GM18867 (cell line): ENCODE measurements at regions not wholly inside any gene's neighbourhood (a gene's known extent, or its start where the extent isn't known, plus 50 kb on each side); places are given as distances from the start of the nearest gene placed in this dataset.
A peak's percentile ranks its signal among the peaks of the same experiment; 100 is the strongest.
"Not testable (repeated sequence)": the region's sequence is repeated elsewhere in the genome, so short reads cannot be mapped to it uniquely, and the experiment has no call there.

ENCODE experiments used
- ATAC-seq: cut with Tn5 transposase; IDR thresholded peaks from one replicate; pipeline ENCODE4 v1.9.1; 2021; ENCODE audit warnings: mild to moderate bottlenecking, moderate library complexity; ENCODE audit not compliant: unreplicated experiment

DNA sequence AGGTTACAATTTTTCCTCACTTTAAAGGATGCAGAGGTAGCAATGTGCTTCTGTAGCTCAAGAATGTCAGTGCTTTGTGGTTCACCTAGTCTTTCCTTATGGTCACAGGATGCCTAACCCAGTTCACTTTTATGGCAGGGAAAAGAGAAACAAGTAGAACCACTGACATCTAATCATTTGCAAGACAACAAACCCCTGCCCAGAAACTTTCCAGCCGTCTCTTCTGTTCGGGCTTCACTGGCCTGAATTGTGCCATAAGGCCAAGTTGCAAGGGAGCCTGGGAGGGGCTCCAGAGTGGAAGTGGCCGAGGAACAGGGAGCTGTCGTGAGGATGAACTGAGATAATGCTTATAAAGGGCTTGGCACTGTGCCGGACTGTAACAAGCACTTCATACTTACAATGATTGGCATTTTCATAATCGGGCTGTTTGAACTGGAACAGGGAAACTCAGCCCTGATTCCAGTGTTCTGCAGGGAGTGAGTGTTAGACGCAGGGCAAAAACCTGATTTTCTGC is 212.6 kb downstream of the BCAS1 start:
- no peak for ATAC-seq

DNA sequence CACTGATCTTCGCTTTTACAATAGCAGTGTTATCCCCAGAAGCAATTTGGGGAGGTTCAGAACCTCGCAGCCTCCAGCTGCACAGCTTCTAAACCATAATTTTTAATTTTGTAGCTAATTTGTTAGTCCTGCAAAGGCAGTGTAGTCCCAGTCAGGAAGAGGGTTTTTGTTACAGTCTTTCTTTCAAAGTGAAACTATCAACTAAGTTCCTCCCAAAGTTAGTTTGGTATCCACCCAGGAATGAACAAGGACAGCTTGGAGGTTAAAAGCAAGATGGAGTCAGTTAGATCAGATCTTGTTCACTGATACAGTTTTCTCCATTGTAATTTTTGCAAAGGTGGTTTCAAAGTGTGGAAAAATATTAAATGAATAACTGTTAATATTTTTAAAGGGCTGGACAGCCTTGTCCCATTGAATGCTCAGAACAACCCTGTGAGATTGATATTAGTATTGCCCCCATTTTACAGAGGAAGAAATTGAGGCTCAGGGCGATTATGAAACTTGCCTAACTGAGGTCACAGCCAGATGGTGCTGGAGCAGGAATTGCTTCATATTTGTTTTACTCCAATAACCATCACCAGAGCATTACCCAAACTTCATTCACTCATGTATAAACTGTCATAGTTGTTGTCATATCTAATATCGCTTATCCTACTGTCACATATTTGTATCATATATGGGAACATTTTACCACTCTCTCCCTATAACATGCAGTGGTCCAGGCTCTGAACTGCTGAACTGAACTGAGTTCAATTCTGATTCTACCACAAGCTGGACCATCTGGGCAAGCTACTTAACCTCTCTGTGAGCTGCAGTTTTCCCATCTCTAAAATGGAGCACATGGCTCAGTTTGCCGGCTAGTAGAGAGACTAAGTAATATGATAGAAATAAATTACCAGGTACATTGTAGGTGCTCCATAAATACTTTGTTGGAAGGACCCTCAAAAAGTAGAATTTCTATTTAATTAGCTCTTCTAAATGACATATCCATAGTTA is 213.8 kb downstream of the BCAS1 start:
- no peak for ATAC-seq

DNA sequence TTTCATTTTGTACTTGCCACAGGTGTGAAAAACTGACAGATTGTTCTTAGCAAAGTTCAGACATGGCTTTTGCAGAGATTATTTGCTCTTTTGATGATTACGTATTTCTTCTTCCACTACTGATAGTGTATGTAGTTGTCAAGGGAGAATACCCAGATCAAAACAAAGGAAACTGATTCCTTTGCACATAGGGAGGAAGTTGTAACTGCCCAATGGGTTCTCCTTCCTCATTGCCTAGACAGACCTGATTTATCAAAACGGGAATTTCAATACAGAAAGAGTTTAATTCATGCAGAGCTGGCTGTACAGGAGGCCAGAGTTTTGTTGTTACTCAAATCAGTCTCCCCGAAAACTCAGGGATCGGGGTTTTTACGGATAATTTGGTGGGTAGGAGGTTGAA is 214.7 kb downstream of the BCAS1 start:
- no peak for ATAC-seq

DNA sequence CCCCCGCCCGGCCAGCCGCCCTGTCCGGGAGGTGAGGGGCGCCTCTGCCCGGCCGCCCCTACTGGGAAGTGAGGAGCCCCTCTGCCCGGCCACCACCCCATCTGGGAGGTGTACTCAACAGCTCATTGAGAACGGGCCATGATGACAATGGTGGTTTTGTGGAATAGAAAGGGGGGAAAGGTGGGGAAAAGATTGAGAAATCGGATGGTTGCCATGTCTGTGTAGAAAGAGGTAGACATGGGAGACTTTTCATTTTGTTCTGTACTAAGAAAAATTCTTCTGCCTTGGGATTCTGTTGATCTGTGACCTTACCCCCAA is 215.8 kb downstream of the BCAS1 start:
- ATAC-seq, result not testable (repeated sequence)

DNA sequence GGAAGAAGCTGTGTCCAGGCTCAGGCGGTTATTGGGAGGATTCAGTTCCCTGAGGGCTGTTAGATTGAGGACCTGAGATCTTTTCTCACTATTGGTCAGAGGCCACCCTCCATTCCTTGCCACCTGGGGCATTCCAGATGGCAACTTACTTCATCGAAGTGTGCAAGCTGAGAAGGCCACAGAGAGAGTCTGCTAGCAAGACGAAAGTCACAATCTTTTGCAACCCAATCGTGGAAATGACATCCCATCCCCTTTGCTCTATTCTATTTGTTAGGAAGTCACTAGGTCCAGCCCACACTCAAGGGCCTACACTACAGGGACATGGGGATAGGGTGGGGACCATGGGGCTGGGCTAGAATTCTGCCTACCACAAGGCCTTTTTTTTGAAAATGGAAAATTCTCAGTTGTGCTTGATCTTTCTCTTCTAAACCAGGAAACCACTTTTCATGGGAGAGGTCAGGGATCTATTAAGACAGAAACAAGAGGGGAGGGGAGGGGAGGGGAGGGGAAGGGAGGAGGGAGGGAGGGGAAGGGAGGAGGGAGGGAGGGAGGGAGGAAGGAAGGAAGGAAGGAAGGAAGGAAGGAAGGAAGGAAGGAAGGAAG is 217.2 kb downstream of the BCAS1 start:
- no peak for ATAC-seq

DNA sequence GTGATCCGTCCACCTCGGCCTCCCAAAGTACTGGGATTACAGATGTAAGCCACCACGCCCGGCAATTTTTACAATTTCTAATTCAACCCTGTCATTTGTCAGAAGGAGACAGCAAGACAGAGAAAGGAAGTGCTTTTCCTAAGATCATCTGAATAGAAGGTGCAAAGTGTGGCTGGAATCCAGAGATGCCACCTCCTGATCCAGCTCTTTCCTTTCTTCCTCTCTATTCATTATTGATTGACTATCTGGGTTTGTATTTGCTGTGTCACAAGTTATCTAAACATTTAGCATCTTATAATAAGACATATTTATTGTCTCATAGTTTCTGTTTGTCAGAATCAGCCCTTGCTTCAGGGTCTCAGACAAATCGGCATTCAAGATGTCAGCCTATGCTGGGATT is 217.7 kb downstream of the BCAS1 start:
- no peak for ATAC-seq

DNA sequence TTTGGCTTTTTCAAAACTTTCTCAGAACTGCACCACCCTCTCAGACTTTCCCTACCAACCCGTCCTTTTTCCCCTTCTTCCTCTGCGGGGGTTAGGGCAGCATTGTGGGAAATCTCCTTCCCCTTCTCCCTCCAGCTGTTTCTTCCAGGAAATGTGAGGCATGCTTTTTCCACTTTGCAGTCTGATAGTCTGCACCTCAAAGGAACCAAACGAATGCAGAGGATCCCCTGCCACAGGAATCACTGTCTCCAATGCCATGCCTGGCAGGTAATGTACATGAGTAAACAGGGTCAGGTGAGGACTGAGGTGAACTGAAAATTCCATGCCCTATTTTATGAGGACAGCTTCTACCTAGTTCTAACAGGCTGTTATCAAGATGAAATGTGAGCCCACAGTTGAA is 218.4 kb downstream of the BCAS1 start:
- ATAC-seq, result no peak

DNA sequence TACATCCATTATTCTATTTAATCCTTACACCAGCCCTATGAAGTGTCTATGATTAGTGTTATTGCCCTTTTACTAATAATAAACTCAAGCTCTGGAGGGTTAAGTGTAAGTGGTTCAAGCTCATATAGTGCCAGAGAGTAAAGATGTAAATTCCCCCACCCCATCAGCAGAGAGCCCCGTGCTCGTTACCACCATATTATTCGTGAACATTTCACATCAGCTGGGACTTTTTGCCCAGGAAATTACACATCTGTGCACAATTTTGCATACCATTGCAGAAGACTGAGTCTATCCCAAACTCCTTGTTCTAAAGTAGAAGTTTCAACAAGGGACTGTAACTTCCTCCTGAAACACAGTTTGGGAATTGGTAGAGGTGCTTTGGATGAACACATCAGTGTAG is 220.1 kb downstream of the BCAS1 start:
- no peak for ATAC-seq

DNA sequence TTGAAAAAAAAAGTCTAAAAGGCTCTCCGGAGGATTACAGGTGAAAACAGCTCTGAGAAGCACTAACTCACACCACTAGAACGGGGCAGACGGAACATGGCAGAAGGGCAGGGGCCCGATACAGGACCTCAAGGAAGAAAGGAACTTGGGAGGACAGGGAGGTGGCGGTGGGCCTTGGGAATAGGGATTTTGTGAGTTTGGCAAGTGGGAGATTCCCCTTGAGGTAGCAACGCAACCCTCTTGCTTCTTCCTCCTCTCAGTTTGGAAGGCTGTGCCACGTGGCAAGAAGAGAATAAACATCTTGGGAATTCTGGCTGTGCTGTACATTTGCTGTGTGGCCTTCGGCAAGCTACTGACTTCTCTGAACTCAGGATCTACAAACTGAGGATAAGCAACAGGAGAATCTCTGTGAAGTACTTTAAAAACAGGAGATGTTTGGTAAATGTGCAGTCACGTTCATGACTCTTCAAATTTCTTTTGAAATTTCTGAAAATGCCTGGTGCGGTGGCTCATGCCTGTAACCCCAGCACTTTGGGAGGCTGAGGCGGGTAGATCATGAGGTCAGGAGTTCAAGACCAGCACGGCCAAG is 220.8 kb downstream of the BCAS1 start:
- ATAC-seq, result no peak

DNA sequence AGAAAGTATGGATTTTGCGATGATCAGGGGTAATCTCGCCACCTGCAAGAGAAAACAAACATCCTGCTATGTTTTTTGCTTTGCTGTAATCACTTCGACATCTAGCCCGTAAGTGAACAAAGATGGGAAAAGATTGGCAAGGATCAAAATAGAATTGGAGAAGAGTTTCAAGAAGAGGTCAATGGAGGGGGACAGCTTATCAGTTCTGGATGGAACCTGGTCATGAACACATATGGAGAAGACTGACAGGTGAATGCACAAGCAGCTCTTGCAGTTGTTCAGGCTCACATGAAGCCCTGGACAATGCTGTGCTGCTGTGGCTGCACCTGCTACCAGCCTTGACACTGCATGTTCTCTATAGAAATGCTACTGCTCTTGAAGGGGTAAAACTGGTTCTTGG is 222.1 kb downstream of the BCAS1 start:
- no peak for ATAC-seq

DNA sequence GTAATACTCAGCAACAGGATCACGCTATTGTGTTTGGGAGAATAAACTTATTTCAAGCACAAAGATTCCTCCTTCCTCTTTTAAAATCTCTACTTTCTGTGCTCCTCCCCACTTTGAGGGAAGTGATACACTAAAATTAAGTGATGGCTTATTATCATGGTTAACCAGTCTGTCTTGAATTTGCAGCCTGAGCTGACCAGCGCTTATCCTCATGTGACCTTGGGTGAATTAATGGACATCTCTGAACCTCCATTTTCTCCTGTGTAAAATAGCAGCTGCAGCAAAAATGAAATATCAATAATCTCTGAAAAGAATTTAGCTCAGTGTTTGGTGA is 222.6 kb downstream of the BCAS1 start:
- no peak for ATAC-seq

DNA sequence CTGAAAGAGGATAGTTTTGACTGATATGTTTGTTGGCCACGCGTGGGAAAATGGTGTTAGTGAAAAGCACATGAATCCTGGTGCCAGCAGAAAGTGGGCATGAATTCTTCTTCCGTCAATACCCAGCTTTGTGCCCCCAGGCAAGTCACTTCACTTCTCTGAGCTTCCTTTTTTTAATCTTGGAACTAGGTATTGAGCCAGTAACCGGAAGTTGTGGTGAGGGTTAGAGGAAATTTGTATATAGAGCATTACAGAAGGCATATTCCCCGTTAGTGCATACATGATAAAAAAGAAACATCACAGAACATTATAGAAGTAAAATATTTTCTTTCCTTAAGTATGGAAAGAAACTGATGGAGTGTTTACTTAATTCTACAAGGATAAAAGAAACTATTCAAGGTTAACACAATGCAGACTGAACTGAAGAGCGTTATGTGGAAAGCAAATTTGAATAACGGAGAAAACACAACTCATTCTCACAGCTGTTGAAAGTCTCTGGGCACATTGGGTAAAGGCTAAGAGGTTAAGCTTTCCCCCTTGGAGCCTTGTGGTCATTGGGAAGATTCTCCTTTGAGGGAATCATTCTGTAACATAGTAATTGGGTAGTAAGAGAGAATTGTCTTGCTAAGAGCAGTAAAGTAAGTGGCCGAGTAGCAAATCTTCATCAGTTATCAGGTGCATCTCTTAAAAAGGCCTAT is 223.1 kb downstream of the BCAS1 start:
- ATAC-seq, result peak; percentile 54

DNA sequence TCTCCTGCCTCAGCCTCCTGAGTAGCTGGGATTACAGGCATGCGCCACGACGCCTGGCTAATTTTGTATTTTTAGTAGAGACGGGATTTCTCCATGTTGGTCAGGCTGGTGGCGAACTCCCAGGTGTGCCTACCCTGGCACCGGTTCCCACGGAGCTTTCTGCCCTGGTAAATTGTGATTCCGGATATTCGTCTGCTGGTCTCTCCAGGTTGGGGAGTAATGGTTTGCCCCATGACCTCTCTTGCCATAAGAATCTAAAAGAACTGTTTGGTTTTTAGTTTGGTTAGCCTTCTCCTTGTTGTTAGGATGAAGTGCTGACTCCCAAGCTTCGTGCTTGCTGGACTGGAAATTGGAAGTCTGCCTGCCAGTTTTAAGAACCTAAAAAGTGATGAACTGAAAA is 223.8 kb downstream of the BCAS1 start:
- ATAC-seq, result no peak

DNA sequence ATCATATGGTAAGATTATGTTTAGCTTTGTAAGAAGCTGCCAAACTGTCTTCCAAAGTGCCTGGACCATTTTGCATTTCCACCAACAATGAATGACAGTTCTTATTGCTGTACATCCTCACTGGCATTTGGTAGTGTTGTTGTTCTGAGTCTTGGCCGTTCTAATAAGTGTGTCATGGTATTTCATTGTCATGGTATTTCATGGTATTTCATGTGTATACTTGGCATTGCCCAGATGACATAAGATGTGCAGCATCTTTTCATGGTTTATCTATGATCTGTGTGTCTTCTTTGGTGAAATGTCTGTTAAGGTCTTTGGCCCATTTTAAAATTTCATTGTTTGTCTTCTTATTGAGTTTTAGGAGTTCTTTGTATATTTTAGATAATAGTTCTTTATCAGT is 224.4 kb downstream of the BCAS1 start:
- no peak for ATAC-seq

DNA sequence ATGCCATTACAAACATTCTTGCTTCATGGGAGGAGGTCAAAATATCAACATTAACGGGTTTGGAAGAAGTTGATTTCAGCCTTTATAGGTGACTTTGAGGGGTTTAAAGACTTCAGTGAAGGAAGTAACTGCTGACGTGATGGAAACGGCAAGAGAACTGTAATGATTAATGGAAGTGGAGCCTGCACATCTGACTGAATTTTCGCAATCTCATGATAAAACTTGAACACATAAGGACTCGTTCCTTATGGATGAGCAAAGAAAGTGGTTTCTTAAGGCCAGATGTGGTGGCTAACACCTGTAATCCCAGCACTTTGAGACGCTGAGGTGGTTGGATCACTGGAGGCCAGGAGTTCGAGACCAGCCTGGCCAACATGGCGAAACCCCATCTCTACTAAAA is 226.1 kb downstream of the BCAS1 start:
- no peak for ATAC-seq

DNA sequence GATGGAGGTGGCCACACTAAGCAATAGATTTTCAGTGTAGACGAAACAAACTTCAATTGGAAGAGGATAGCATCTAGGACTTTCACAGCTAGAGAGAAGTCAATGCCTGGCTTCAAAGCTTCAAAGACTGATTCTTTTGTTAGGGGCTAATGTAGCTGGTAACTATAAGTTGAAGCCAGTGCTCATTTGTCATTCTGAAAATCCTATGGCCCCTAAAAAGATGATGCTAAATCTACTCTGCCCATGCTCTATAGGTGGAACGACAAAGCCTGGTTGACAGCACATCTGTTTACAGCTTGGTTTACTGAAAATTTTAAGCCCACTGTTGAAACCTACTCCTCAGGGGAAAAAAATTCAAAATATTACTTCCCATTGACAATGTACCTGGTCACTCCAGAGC is 226.7 kb downstream of the BCAS1 start:
- ATAC-seq, result no peak

DNA sequence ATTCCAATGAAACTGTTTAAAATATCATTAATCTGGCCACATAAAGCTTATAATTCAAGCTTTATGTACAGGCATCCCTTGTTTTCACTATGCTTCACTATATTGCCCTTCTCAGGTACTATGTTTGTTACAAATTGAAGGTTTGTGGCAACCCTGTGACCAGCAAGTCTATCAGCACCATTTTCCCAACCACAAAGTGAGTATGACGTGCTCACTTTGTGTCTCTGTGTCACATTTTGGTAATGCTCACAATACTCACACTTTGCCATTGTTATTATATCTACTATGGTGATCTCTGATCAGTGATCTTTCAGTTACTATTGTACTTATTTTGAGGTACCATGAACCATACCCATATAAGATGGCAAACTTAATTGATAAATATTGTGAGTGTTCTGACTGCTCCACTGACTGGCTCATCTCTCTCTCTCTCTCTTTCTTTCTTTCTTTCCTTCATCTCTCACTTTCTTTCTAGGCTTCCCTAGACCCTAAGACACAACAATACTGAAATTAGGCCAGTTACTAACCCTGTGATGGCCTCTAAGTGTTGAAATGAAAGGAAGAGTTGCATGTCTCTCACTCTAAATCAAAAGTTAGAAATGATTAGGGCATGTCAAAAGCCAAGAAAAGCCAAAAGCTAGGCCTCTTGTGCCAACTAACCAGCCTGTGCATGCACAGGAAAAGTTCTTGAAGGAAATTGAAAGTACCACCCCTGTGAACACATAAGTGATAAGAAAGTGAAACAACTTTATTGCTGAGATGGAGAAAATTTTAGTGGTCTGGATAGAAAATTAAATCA is 227.9 kb downstream of the BCAS1 start:
- ATAC-seq, result no peak

DNA sequence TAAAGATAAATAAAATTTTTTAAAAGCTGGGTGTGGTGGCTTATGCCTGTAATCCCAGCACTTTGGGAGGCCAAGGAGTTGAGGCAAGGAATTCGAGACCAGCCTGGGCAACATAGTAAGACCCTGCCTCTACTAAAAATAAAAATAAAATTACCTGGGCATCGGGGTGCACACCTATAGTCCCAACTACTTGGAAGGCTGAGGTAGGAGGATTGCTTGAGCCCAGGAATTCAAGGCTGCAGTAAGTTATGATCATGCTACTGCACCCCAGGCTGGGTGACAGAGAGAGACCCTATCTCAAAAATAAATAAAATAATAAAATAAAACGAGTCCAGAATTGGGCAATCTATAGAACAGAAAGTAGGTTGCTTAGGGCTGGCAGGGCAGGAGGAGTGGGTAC is 228.7 kb downstream of the BCAS1 start:
- ATAC-seq, result no peak

DNA sequence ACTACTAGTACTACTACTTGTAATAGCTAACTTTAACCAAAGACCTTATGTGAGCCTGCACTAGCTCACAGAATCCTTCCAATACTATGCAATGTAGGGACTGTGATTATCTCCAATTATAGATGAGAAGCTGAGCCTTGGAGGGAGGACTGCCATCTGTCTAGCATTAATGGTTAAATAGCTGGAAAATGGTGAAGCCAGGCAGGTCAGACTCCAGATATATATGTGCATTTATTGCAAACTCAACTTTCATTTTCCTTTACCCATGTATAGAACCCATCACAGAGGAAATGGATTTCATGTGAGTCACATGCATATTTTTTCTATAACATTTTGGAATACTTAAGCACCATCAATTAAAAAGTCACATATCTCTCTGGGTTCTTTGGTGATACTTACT is 229.9 kb downstream of the BCAS1 start:
- ATAC-seq, result no peak

DNA sequence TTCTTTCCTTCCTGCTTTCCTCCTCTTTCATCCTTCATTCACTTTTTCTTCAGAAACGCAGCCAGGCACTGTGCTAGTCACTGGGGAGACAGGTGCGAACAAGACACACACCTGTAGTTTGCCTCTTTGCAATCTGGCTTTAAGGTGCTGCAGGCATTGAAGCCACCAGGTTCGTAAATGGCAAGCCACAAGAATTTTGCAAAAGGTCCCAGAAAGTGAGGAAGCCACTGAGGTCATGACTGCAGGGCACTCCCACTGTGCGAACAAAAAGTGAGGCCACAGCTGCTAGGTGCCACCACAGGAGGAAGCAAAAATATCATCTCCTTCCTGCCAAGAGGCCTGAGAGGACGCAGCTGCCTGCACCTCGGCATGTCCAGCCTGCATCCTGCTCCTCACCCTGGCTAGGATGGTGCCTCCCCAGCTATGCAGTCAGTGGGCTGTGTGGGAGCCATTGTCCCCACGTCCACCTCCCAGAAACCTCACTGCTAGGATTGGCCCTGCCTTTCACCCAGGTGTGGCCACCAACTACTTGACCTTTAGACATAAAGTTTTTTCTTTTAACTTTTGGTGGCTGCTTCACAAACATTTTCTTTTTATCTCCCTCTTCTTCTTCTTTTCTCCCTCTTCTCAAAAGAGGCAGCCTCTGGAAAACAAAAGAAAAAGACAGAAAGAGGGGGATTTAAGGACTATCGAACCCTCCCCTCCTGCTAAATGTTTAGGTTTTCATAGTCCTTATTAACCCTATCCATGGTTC is 230.8 kb downstream of the BCAS1 start:
- peak; percentile 63 for ATAC-seq
